OCI-LY1 (cell line): ENCODE measurements at regions not wholly inside any gene's neighbourhood (a gene's known extent, or its start where the extent isn't known, plus 50 kb on each side); places are given as distances from the start of the nearest gene placed in this dataset.

Source experiments
- H2AFZ ChIP-seq: fragments of 200-600 bp; sonication (generic), shearing (Covaris generic); 2 replicates; pipeline ENCODE4 v1.6.0; 2014; ENCODE audit warnings: antibody characterized with exemption, mild to moderate bottlenecking, low read length
- H3F3A ChIP-seq: fragments of 200-600 bp; sonication (generic), shearing (Covaris generic); 2 replicates; pipeline ENCODE4 v1.6.0; 2014; ENCODE audit warnings: mild to moderate bottlenecking, antibody characterized with exemption, low read length, moderate library complexity; ENCODE audit not compliant: insufficient read depth
- H3K27ac ChIP-seq: fragments of 200-600 bp; sonication (generic); 2 replicates; pipeline ENCODE4 v1.5.1; 2014; ENCODE audit warnings: low read length, mixed run types, mild to moderate bottlenecking, low read depth; ENCODE audit not compliant: poor library complexity, severe bottlenecking
- H3K27me3 ChIP-seq: fragments of 200-600 bp; sonication (generic); 2 replicates; pipeline ENCODE4 v1.6.0; 2014; ENCODE audit warnings: antibody characterized with exemption, mild to moderate bottlenecking, low read length, moderate library complexity; ENCODE audit not compliant: insufficient read depth
- H3K36me3 ChIP-seq: fragments of 200-600 bp; sonication (generic); 2 replicates; pipeline ENCODE4 v1.6.1; 2014; ENCODE audit warnings: mild to moderate bottlenecking, antibody characterized with exemption, low read length, moderate library complexity, mixed read lengths; ENCODE audit not compliant: insufficient read depth
- H3K4me1 ChIP-seq: fragments of 200-600 bp; sonication (generic); 2 replicates; pipeline ENCODE4 v1.5.1; 2014; ENCODE audit warnings: mild to moderate bottlenecking, low read length, moderate library complexity; ENCODE audit not compliant: insufficient read depth, severe bottlenecking
- H3K4me2 ChIP-seq: fragments of 200-600 bp; sonication (generic), shearing (Covaris generic); 2 replicates; pipeline ENCODE4 v1.6.1; 2014; ENCODE audit warnings: low read length
- H3K4me3 ChIP-seq: fragments of 200-600 bp; sonication (generic); 2 replicates; pipeline ENCODE4 v1.5.1; 2014; ENCODE audit warnings: low read length, low read depth, mild to moderate bottlenecking, mixed read lengths; ENCODE audit not compliant: poor library complexity, severe bottlenecking
- H3K79me2 ChIP-seq: fragments of 200-600 bp; shearing (Covaris generic); 2 replicates; pipeline ENCODE4 v1.6.1; 2016; ENCODE audit warnings: mixed run types, low read length, mixed read lengths; ENCODE audit not compliant: insufficient read depth
- H3K9ac ChIP-seq: fragments of 200-600 bp; sonication (generic), shearing (Covaris generic); 2 replicates; pipeline ENCODE4 v1.6.1; 2014; ENCODE audit warnings: mild to moderate bottlenecking, low read length, mixed read lengths
- H3K9me2 ChIP-seq: fragments of 200-600 bp; sonication (generic), shearing (Covaris generic); 2 replicates; pipeline ENCODE4 v1.6.1; 2014; ENCODE audit warnings: low read depth, mild to moderate bottlenecking, low read length, mixed read lengths
- H3K9me3 ChIP-seq: fragments of 200-600 bp; shearing (Covaris generic); 2 replicates; pipeline ENCODE4 v1.6.1; 2014; ENCODE audit warnings: low read length, mixed read lengths
- H4K20me1 ChIP-seq: fragments of 200-600 bp; sonication (generic), shearing (Covaris generic); 2 replicates; pipeline ENCODE4 v1.6.0; 2016; ENCODE audit warnings: mild to moderate bottlenecking, low read length; ENCODE audit not compliant: insufficient read depth
- CTCF ChIP-seq: fragments of 200-600 bp; sonication (generic), shearing (Covaris generic); IDR thresholded peaks from 2 replicates; pipeline ENCODE4 v1.5.1; 2017; ENCODE audit warnings: mild to moderate bottlenecking, antibody characterized with exemption, low read length, moderate library complexity, mixed read lengths
- EZH2 ChIP-seq: fragments of 200-600 bp; sonication (generic), shearing (Covaris generic); IDR thresholded peaks from 2 replicates; pipeline ENCODE4 v1.8.0; 2017; ENCODE audit warnings: borderline replicate concordance, mixed run types, mild to moderate bottlenecking, antibody characterized with exemption, low read length, moderate library complexity, mixed read lengths

GRCh38 chr11:70921804-70922203 is 330.6 kb downstream of the SHANK2 start:
- no peak overlapping the region for H3K27ac ChIP-seq
- no peaks in the 10 kb centered on the region for H3K4me1 ChIP-seq
- H2AFZ ChIP-seq = no peak overlapping the region
- no peaks in the 10 kb centered on the region for H3K36me3 ChIP-seq
- no peak overlapping the region for H3K9ac ChIP-seq
- no peaks in the 10 kb centered on the region for H3F3A ChIP-seq
- no peak overlapping the region for H3K4me3 ChIP-seq
- no peaks in the 10 kb centered on the region for H4K20me1 ChIP-seq
- no peak overlapping the region for H3K4me2 ChIP-seq
- H3K9me3 ChIP-seq = peaks cover 13% of the 10 kb centered on the region; the same call in 1 of the 2 replicates
- TF ChIP-seq CTCF (no peak), EZH2 (no peak)
- H3K79me2 ChIP-seq = no peaks in the 10 kb centered on the region
- peaks cover 4% of the 10 kb centered on the region; the same call in 1 of the 2 replicates for H3K27me3 ChIP-seq
- no peaks in the 10 kb centered on the region for H3K9me2 ChIP-seq

GRCh38 chr11:70924108-70924507 is 328.3 kb downstream of the SHANK2 start:
- H3K4me2 ChIP-seq = no peak overlapping the region
- TF ChIP-seq EZH2 (no peak), CTCF (no peak)
- no peaks in the 10 kb centered on the region for H4K20me1 ChIP-seq
- H3K79me2 ChIP-seq = no peaks in the 10 kb centered on the region
- no peaks in the 10 kb centered on the region; the same call in 1 of the 2 replicates for H3K27me3 ChIP-seq
- peaks cover 13% of the 10 kb centered on the region; the same call in 1 of the 2 replicates for H3K9me3 ChIP-seq
- no peak overlapping the region for H3K4me3 ChIP-seq
- H3K9me2 ChIP-seq = no peaks in the 10 kb centered on the region
- H3K27ac ChIP-seq = no peak overlapping the region
- no peaks in the 10 kb centered on the region for H3K4me1 ChIP-seq
- H3F3A ChIP-seq = no peaks in the 10 kb centered on the region
- no peak overlapping the region for H2AFZ ChIP-seq
- no peaks in the 10 kb centered on the region for H3K36me3 ChIP-seq
- H3K9ac ChIP-seq = no peak overlapping the region

- H3K4me2 ChIP-seq = no peak overlapping the region
These were observed 327.1 kb downstream of the SHANK2 start for GRCh38 chr11:70925238-70925637.

More at GRCh38 chr11:70925238-70925637, 327.1 kb downstream of the SHANK2 start:
- TF ChIP-seq CTCF (no peak), EZH2 (no peak)
- H3F3A ChIP-seq = no peaks in the 10 kb centered on the region
- H3K27ac ChIP-seq = no peak overlapping the region
- H3K4me1 ChIP-seq = no peaks in the 10 kb centered on the region
- no peaks in the 10 kb centered on the region for H4K20me1 ChIP-seq
- no peak overlapping the region for H3K4me3 ChIP-seq
- no peaks in the 10 kb centered on the region; the same call in 1 of the 2 replicates for H3K27me3 ChIP-seq
- H3K36me3 ChIP-seq = no peaks in the 10 kb centered on the region
- H3K9me2 ChIP-seq = no peaks in the 10 kb centered on the region
- H3K79me2 ChIP-seq = no peaks in the 10 kb centered on the region
- no peak overlapping the region for H3K9ac ChIP-seq
- H2AFZ ChIP-seq = no peak overlapping the region
- peaks cover 13% of the 10 kb centered on the region; the same call in 1 of the 2 replicates for H3K9me3 ChIP-seq
